Stimulated activated CD8-positive, alpha-beta memory T cell treated with anti-CD3 and anti-CD28 coated beads, Interleukin-7, amount 100 ng/mL, for 1 hour (primary cell): ENCODE measurements at regions not wholly inside any gene's neighbourhood (a gene's known extent, or its start where the extent isn't known, plus 50 kb on each side); places are given as distances from the start of the nearest gene placed in this dataset.
"Not testable (repeated sequence)": the region's sequence is repeated elsewhere in the genome, so short reads cannot be mapped to it uniquely, and the experiment has no call there.

Source experiments
- DNase-seq, 2 donors: peaks; one replicate each; pipeline ENCODE4 v3.0.0-alpha.2; 2020; ENCODE audit warnings: low read depth in 2 of 2

DNA sequence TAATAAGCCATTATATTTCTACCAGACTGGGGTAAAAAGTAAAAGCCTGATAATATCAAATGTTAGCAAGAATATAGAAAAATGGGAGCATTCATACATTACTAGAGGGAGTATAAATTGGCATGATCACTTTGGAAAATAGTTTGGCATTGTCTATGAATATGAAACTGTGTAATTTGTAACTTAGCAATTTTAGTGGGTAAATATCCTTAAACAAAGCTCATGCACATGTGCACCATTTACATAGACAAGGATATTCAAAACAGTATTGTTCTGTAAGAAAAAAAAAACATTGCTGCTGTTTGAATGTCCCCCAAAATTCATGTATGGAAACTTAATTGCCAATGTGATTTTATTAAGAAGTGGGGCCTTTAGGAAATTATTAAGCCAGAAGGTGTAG, 166.4 kb upstream of the SLC27A6 start:
- DNase-seq, result no peak

DNA sequence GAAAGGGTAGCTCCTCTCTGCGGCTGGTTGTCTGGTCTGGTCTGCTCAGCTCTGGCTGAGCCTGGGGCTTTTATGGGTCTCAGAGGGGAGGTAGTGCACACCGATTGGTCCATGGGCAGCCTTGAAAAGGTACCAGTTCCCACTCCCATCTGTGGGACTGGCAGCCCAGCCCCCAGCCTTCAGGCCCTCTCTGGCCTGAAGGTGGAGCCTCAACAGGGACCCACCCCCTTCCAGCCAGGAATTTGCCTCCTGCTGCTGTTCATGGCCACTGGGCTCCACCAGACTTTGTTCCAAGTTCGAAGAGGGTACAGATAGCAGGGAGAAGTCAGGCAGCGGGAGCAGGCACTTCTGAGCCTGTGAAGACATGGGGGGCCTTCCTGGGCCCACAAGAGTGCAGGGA, 165.3 kb upstream of the SLC27A6 start:
- DNase-seq, result no peak

DNA sequence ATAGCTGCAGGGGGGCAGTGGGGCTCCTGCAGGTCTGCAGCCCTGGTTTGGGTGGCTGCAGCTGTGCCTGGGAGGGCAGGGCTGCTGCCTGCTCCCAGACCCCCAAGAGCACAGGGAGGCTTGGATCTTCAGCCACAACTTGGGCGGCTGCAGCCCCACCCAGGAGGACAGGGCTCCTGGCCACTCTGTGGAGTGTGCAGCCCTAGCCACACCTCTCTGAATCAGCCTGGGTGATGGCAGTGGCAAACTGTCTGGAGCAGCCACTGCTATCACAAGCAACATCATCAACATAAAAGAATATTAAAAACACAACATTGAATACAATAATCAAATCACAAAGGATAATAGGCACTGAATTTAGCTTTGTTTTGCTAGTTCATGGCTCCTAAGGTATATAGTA, 164.9 kb upstream of the SLC27A6 start:
- no peak for DNase-seq

DNA sequence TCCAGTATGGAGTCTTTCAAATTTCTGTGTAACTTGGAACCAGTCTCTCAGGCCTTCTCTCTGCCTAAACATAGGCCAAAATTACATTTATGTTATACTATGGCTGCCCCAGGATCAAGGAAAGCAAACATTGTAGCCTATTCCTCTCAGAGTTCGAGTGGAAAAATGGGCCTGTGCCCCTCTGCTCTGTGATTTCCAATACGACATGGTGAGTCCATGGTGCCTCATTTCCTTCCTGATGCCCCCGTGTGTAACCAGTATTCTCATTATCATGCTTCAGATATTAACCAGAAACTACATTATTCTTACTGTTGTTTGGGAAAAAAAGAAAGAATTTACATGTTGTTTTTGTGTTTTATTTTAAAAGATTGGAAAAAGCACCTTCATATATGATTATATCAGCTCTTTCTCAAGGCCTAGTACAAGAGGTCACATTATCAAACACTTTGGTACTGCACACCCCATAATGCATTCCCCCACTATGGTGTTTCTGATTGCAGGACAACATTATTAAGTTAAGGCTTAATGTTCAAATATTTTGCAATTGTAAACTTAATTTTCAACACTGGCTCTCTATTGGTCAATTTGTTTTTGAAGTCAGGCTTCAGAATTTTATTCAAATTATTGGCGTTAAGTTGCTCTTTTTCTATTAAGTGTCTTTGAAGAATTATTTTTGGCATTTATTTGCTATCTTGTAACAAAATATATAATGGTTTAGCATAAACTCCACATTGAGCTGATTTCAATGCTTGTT, 151.8 kb upstream of the SLC27A6 start:
- DNase-seq, result no peak

DNA sequence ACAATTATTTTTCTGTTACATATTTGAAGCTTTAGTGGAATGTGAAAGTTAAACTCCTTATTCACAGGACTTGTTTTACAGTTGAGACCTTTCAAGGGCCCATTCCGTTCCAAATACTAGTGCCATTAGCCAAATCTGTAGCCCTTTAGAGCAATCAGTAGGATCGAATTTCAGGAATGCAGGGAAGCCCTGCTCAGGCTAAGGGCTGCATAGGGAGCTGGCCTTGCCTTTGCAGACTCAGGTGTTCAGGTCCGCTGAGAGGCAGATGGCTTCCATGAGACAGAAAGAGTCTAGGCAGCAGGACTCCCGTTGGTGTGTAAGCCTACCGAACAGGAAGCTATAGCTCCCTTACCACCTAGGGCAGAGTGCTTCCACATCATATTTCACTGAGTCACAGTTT, 150.1 kb upstream of the SLC27A6 start:
- no peak for DNase-seq

DNA sequence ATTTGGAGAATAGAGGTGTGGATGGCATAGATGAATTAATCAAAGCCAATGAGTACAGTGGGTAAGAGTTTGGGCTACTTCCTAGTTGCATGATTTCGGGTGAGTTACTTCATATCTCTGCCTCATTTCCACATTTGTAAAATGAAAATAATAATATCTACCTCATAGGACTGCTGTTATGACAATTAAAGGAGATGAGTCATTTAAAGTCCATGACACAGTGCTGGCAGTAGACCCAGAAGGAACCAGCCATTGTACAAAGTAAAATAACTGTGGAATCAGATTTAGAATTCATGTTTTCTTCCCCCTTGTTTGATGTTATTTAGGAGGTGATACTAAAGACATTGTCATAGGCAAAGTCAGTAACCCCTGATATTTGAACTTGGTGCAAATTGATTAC, 139.5 kb upstream of the SLC27A6 start:
- DNase-seq, result no peak

DNA sequence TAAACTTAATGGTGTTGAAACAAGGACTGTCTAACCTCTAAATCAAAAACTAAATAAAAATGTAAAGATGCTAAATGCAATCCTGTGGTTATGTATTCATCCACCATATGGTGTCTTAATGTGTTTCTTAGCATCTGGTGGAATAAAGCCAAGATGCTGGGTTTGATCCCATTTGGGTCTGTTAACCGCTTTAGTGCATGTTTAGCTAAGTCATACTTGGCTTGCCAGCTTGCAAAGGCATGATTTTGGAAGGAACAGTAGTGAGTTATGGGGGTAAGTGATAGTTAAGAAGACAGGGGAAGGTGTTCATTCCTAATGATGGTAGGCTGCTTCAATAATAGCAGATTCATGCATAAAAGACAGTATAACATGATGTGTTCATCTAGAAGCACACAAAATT, 139.0 kb upstream of the SLC27A6 start:
- DNase-seq, result no peak

DNA sequence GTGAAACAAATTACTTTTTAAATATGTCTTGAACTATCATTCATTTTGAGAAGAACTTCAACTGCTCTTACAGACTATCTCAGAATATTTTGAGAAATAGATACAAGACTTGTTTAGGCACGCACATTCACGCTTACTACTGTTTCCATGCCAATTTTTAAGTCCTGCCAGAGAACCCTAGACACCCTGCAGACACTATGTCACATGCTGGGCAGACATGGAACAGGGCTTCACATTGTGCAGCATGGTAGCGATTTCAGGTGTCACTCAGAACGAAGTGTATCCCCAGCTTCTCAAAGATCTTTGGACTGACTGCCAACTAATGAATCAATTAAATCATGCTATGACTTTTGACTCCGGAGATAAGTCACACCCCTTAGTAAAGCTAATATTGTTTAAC, 128.7 kb upstream of the SLC27A6 start:
- DNase-seq, result no peak

DNA sequence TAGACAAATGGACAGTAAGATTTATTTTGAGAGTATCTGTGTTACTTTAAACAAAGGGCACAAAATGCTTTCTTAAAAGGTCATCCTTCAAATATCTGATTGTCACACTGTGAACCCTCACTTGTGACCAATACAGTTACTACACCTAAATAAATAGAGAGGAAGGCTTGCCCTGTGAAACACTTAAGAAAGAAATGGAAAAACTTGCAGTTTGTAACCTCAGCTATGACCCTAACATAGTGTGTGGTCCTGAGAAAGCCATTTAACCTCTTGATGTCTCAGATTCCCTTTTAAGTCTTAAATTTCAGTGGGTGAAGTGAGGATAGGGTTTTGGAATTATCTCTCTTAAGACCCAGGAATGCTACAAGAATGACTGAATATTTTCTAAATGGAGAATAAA, 126.7 kb upstream of the SLC27A6 start:
- DNase-seq, result no peak

DNA sequence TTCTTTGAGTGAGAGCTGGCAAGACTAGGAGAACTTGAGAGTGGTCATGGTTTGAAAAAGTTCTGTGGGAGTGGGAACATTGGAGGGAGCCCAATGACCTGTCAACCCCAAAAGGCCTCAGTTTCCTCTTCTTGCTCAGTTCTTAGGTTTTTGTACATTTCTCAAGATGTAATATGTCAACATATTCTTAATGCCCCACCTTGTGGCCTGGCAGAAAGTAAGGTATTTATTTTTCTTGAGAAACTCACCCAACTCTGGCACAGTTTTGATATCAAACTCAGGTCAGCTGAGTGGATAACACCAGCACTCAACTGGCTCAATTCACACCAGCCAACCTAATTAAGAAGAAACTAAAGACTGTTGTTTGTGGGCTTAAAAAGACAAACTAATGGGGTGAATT, 123.0 kb upstream of the SLC27A6 start:
- DNase-seq, result no peak

DNA sequence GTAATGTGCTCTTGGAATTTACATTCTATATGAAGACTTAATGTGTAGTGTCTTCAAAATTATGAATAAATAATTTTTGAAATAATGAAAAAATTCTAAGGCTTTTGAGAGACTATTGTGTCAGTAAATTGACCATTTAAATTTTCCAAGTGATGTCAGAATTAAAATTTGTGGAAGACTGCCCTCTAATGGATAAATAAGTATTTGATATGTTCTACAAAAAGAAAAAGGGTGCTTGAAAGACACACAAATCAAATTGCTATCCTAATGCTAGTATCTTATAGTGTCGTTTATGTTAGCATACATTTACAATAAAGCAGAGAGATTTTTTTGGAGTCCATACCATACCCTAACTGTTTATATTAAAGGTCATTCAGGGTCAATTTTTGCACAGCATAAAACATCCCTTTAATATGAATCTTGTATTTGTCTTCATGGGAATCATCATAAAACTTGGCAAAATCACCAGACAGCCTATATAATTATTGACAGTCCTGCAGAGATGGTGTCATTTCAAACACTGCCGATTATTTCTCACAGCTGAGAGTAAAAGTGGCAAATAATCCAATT, 120.8 kb upstream of the SLC27A6 start:
- no peak for DNase-seq

DNA sequence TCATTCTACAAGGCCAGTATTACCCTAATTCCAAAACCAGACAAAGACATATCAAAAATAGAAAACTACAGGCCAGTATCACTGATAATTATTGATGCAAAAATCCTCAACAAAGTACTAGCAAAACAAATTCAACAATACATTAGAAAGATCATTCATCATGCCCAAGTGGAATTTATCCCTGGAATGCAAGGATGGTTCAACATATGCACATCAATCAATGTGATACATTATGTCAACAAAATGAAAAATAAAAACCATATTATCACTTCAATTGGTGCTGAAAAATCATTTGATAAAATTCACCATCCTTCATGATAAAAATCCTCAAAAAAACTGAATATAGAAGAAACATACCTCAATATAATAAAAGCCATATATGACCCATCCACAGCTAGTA, 115.2 kb upstream of the SLC27A6 start:
- no peak for DNase-seq

DNA sequence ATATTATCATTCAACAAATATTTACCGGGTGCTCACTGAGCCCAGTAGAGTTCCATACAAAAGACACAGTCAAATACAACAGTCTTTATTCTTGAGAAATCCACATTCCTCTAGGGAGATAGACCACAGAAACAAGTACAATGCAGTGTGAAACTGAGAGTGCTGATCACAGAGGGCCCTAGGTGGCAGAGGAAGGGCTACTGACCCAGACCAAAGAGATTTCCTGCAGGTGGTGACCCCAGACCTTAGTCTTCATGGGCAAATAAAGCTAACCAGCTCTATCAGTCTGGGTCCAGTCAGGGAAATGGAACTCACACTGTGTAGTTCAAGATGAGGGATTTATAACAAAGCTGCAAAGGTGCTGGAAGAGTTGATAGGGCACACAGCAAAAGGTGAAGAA, 110.4 kb upstream of the SLC27A6 start:
- no peak for DNase-seq

DNA sequence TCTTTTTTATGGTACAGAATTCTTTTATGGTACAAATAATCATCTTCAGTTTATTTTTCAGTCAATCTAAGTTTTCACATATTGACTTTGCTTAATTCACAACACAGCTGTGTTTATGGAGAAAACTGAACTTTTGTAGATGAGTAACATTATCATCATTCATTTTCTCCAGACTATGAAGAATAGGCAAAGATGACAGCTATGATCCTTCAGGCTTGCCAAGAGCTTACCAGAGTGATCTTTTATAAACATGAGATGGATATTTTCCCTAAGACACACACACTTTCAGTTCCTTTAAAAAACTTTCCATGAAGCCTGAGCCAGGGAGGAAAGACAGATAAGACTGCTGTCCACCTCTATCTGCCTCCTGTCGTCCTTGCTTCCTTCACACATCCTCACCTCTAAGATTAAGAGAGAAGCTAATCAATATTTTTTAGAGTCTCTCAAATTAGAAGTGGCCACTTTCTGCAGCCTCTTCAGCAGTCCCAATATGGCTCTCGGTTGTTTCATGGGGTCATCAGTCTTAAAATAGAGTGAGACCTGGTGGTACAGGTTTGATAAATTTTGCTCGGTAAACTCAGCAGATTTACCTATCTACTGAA, 108.1 kb upstream of the SLC27A6 start:
- no peak for DNase-seq

DNA sequence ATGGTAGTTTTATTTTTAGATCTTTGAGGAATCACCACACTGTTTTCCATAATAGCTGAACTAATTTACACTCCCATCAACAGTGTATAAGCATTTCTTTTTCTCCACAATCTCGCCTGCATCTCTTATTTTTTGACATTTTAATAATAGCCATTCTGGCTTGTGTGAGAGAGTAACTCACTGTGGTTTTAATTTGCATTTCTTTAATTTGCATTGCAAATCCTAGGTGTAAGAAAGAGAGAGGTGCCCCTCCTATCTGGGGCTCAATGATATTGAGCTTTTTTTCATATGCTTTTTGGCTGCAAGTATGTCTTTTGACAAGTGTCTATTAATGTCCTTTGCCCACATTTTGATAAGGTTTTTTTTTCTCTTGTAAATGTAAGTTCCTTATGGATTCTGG, 106.3 kb upstream of the SLC27A6 start:
- DNase-seq, result no peak

DNA sequence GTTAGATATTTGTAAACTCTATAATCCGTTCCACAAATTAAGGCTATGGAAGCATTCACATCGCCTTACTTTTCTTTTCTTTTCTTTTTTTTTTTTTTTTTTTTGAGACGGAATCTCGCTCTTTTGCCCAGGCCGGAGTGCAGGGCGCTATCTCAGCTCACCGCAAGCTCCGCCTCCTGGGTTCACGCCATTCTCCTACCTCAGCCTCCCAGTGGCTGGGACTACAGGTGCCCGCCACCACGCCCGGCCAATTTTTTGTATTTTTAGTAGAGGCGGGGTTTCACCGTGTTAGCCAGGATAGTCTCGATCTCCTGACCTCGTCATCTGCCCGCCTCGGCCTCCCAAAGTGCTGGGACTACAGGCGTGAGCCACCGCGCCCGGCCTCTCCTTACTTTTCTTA, 104.1 kb upstream of the SLC27A6 start:
- not testable (repeated sequence) for DNase-seq

DNA sequence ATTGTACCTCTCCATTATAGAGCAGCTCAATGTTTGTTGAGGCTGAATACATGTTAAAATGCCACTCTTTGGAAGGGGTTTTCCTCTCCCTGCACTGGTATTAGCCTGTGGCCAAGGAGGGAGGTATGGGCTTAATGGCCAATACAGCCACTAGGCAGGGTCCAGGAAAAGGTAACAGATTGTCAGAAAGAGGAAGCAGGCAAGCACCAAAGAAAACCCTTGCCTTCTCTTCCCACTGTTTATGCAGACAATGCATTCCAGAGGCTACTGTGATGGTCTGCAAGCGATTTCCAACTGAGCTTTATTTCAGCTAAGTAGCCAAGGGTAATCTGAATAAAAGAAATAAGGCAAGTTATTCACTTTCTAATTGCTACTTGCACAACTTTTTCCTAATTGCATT, 95.3 kb upstream of the SLC27A6 start:
- DNase-seq, result no peak

DNA sequence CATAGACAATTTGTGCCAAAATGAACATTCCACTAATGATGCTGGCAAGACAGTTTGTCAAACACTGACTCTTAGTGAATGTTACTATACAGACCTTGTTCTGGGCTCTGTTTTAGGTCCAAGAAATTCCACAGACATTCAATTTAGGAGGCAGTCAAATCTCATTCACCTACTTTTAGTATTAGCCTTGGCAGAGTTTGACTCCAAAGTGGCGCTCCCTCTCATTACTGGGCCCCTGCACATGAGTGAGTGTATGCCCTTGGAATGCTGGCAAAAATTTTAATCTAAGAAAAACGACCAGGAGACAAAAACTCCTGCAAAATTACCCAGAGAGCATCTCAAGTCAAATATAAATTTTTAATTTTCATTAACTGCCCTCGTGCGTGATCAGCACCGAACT, 94.9 kb upstream of the SLC27A6 start:
- no peak for DNase-seq

DNA sequence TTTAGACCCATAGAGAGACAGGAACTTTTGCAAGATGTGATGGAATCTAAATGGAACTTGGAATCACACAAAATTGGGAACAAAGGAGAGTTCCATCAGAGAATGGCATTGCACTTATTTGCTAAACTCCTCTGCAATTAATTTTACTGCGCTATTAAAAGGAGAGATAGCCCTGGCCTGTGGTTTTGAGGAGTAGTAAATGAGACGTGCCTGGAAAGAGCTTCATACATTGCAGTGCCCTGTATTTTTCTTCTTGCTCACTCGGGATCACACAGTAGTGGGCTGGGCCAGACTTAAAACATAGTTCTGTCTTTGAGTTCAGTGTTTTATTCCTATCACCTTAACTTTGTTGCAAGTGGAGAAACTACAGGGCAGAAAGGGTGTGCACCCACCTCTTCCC, 94.4 kb upstream of the SLC27A6 start:
- DNase-seq, result no peak

DNA sequence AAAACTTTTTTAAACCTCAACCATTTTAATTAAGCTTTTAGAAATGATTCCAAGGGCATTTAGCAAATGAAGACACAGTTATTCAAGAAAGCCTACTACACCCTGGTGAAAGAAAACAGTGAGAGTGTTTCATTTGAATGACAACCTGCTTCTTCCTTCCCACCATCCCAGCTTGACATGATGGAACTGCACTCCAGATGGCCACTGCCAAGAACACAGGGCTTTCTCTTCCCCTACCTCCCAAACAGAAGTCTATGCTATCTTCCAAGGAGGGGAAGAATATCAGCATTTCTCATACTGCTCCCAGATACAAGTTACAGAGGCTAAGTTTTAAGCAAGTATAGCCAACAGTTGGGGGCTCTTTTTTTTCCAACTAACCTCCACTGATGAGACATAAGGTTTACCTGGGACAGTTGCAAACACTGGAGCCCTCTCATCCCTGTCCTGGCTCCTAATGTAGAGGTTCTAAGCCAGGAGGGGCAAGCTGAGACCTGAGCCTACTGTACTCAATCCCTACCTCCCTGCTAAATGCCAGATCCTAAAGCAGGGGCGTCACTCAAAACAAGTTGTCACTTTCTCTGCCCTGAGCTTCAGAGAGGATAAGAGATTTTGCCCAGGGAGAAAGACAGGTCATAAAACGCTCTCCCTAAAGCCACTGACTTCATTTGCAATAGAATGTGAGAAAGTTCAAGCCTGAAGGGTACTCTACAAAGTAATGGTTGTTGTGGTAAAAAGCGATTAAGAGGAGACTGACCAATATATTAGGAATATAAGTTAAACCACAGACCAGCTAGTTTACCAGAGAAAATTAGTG, 88.5 kb upstream of the SLC27A6 start:
- DNase-seq, result no peak

DNA sequence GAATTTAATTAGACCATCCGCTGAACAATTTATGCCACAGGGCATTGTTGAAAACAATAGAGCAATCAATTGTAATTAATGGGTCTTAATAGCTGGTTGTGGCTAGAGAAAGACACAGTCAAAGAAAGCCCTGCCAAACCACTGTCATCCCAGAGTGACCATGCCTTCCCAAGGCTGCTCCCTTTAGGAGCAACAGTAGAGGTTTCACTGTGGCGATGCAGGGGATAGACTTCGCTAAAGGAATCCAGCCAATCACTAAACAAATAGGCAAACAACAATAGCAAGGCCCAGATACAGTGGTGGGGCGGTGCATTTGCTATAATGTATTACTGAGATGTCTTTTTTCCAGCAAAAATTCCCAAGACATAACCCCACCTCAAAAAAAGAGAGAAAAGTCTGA, 87.8 kb upstream of the SLC27A6 start:
- no peak for DNase-seq

DNA sequence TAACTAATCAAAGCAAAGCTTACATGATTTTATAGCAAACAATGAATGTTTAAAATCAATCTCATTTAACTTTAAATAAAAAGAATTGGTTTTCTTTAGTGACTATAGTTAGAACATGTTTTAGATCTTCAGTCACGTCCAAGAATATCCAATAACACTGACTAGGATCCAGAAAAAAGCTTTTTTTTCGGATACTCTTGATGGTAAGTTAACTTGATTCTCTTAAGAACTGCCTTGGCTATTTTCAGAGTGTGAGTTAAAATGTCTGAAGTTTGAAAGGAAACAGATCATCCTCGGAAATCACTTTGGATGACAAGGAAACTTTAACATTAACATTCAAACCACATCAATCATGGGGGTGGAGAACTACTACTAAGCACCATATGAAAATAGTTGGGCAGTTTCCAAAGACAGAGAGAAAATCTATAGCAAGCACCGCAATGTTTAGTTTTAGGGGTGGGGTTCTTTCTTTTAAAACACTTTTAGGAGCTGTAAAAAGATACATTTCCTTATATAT, 83.7 kb upstream of the SLC27A6 start:
- DNase-seq, result no peak
